RWPE1 (cell line): ENCODE measurements at regions not wholly inside any gene's neighbourhood (a gene's known extent, or its start where the extent isn't known, plus 50 kb on each side); places are given as distances from the start of the nearest gene placed in this dataset.

Source experiments
- CTCF ChIA-PET: fragments of 350-600 bp; sonication (Branson Sonifier 250); formaldehyde crosslinking; extraction: SDS; loops from one replicate; lab custom pipeline; 2021; lab: Yijun Ruan, JAX
- POLR2A ChIA-PET: fragments of 400-600 bp; formaldehyde crosslinking; extraction: SDS; loops from one replicate; lab custom pipeline; 2020; ENCODE audit warnings: antibody characterized with exemption; ENCODE audit not compliant: low non-redundant PET; lab: Yijun Ruan, JAX
- DNase-seq: peaks from one replicate; pipeline ENCODE4 v3.0.0; 2012; ENCODE audit warnings: low spot score
- H3K27ac ChIP-seq: fragments of 450-650 bp; 2 replicates; pipeline ENCODE4 v1.5.1; 2017
- TF ChIP-seq, protein P1 (sequence below): fragments of 450-650 bp; conservative IDR thresholded peaks from 2 replicates; pipeline ENCODE4 v1.5.1; 2017; ENCODE audit warnings: low read depth, mild to moderate bottlenecking

GRCh38 chr7:142379201-142379885 lies 121.5 kb upstream of the PRSS58 start:
- TF ChIP-seq, protein P1, sequence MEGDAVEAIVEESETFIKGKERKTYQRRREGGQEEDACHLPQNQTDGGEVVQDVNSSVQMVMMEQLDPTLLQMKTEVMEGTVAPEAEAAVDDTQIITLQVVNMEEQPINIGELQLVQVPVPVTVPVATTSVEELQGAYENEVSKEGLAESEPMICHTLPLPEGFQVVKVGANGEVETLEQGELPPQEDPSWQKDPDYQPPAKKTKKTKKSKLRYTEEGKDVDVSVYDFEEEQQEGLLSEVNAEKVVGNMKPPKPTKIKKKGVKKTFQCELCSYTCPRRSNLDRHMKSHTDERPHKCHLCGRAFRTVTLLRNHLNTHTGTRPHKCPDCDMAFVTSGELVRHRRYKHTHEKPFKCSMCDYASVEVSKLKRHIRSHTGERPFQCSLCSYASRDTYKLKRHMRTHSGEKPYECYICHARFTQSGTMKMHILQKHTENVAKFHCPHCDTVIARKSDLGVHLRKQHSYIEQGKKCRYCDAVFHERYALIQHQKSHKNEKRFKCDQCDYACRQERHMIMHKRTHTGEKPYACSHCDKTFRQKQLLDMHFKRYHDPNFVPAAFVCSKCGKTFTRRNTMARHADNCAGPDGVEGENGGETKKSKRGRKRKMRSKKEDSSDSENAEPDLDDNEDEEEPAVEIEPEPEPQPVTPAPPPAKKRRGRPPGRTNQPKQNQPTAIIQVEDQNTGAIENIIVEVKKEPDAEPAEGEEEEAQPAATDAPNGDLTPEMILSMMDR = no peak
- ChIA-PET CTCF (interaction anchor here (0.6 kb wide), 1 partner anchor 88 kb away, joined by 3 read pairs; no protein-coding TSS in a partner anchor), POLR2A (no interaction called here)
- DNase-seq = no peak
- no peak overlapping the region for H3K27ac ChIP-seq

- no peak overlapping the region for H3K27ac ChIP-seq
- POLR2A ChIA-PET = no interaction called here
- TF ChIP-seq, protein P1 = no peak
- CTCF ChIA-PET = no interaction called here
- no peak for DNase-seq
These were observed 119.7 kb upstream of the PRSS58 start for GRCh38 chr7:142377567-142377966.

- DNase-seq = no peak
- H3K27ac ChIP-seq = no peak overlapping the region
- ChIA-PET CTCF (interaction anchor here (2.0 kb wide), 1 partner anchor 9 kb away, joined by 13 read pairs; no protein-coding TSS in a partner anchor), POLR2A (no interaction called here)
- TF ChIP-seq, protein P1 = no peak
These were observed 118.6 kb upstream of the PRSS58 start for GRCh38 chr7:142376356-142376997.

DNA sequence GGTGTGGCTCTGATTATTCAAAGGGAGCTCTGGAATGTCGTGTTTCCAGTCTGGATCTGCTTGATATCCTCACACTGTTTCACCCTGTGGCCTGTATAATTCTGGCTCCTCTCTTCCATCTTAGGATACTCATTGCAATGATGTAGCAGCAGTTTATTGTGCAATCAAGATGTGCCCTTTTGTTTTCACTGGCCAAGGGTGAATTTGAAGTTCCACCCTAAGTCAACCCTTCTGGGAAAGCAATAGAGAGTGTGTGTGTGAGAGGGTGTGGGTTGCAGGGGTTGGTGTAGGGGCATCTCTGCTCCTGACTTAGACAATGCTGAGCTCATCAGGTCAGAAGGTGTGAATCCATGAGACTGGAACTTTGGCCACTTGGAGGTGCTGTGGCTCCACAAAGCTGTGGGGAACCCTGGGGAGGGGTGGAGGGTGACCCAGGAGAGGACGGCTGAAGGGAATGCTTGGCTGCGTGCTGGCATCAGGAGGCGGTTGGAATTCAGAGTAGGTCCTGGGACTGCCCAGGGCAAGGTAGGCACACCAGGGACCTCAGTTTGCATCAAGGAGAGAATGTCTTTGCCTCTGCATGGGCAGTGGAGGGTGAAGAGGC lies 118.0 kb upstream of the PRSS58 start:
- ChIA-PET CTCF (interaction anchor here (0.6 to 2.0 kb wide), 3 partner anchors 9 to 1555 kb away, joined by 3 to 13 read pairs (median 3); no protein-coding TSS in a partner anchor), POLR2A (no interaction called here)
- peak; percentile 57 for DNase-seq
- no peak overlapping the region for H3K27ac ChIP-seq
- TF ChIP-seq, protein P1 = 0 out of 2 replicates have a peak, but pooled peaks have one; percentile 12

GRCh38 chr7:142372727-142373126 lies 114.9 kb upstream of the PRSS58 start:
- TF ChIP-seq, protein P1 = no peak
- POLR2A ChIA-PET = no interaction called here
- CTCF ChIA-PET = no interaction called here
- DNase-seq = no peak
- H3K27ac ChIP-seq = no peak overlapping the region

DNA sequence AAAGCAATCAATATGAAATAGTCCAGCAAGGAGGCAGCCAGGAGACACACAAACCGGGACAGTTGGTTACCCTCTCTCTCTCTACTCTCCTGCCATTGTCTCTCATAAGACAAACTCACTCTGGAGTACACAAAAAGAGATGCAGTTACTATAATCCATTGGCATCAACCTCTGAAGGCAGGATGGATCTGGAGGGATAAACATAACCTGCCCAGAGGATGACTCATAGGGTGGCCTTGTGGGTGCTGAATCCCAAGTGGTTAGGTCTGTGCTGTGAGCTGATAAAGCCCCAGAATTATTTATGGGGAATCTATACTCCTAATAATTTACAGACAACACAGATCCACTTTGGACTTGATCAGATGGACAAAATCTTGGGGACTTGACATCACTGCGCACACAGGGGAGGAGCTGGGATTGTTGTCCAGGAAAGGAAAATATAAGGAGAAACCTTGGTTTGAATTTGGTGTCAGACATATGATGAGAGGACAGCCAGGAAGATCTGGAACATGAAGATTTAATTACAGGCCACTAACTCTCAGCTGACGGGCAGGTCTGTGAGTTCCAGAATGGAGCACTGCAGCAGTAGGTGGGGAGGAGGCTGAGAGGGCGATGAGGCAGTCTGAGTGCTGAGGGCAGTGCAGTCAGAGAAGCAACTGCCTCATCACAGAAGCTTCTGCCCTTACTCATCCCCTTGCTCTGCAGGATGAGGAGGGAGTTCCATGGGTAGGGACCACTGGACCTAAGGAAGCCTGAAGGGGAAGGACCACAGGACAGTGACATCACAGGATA lies 113.9 kb upstream of the PRSS58 start:
- TF ChIP-seq, protein P1 = no peak
- CTCF ChIA-PET = no interaction called here
- POLR2A ChIA-PET = no interaction called here
- no peak overlapping the region for H3K27ac ChIP-seq
- no peak for DNase-seq
